HEK293T (cell line): ENCODE measurements at regions not wholly inside any gene's neighbourhood (a gene's known extent, or its start where the extent isn't known, plus 50 kb on each side); places are given as distances from the start of the nearest gene placed in this dataset.
"Not testable (repeated sequence)": the region's sequence is repeated elsewhere in the genome, so short reads cannot be mapped to it uniquely, and the experiment has no call there.

Experiments used
- CTCF ChIA-PET: fragments of 350-600 bp; formaldehyde crosslinking; extraction: SDS; loops from one replicate; lab custom pipeline; 2021; ENCODE audit warnings: antibody characterized with exemption, inconsistent platforms; lab: Yijun Ruan, JAX
- POLR2A ChIA-PET: fragments of 350-600 bp; formaldehyde crosslinking; extraction: SDS; loops from one replicate; lab custom pipeline; 2020; ENCODE audit warnings: antibody characterized with exemption, inconsistent platforms; lab: Yijun Ruan, JAX
- DNase-seq: peaks from one replicate; pipeline ENCODE4 v3.0.0; 2012; ENCODE audit warnings: mixed read lengths; ENCODE audit errors: extremely low spot score
- ARNT ChIP-seq: fragments of 450-650 bp; IDR thresholded peaks from 2 replicates; pipeline ENCODE4 v1.6.1; 2017; ENCODE audit warnings: mild to moderate bottlenecking
- BHLHE40 ChIP-seq: fragments of 450-650 bp; IDR thresholded peaks from 2 replicates; pipeline ENCODE4 v1.6.1; 2016; ENCODE audit warnings: mild to moderate bottlenecking, moderate library complexity, borderline replicate concordance
- CTBP1 ChIP-seq: fragments of 450-650 bp; IDR thresholded peaks from 2 replicates; pipeline ENCODE4 v1.6.1; 2016; ENCODE audit warnings: borderline replicate concordance
- ELF4 ChIP-seq: fragments of 450-650 bp; IDR thresholded peaks from 2 replicates; pipeline ENCODE4 v1.6.1; 2017; ENCODE audit warnings: antibody characterized with exemption
- FOXA1 ChIP-seq: fragments of 450-650 bp; IDR thresholded peaks from 2 replicates; pipeline ENCODE4 v1.6.1; 2016; ENCODE audit warnings: mild to moderate bottlenecking
- FOXK2 ChIP-seq: fragments of 450-650 bp; IDR thresholded peaks from 2 replicates; pipeline ENCODE4 v1.6.1; 2016; ENCODE audit warnings: mild to moderate bottlenecking
- FOXM1 ChIP-seq: fragments of 450-650 bp; IDR thresholded peaks from 2 replicates; pipeline ENCODE4 v1.6.1; 2017; ENCODE audit warnings: mild to moderate bottlenecking, borderline replicate concordance
- HDGF ChIP-seq: fragments of 450-650 bp; IDR thresholded peaks from 2 replicates; pipeline ENCODE4 v1.6.1; 2017; ENCODE audit warnings: antibody characterized with exemption, borderline replicate concordance
- L3MBTL2 ChIP-seq: fragments of 450-650 bp; conservative IDR thresholded peaks from 2 replicates; pipeline ENCODE4 v1.6.1; 2016; ENCODE audit warnings: mild to moderate bottlenecking
- LEF1 ChIP-seq: fragments of 450-650 bp; IDR thresholded peaks from 2 replicates; pipeline ENCODE4 v1.6.1; 2017; ENCODE audit warnings: mild to moderate bottlenecking, borderline replicate concordance
- NFRKB ChIP-seq: fragments of 450-650 bp; IDR thresholded peaks from 2 replicates; pipeline ENCODE4 v1.6.1; 2016; ENCODE audit warnings: mild to moderate bottlenecking, moderate library complexity
- SP1 ChIP-seq: fragments of 450-650 bp; IDR thresholded peaks from 2 replicates; pipeline ENCODE4 v1.6.1; 2017
- SUZ12 ChIP-seq: fragments of 450-650 bp; IDR thresholded peaks from 2 replicates; pipeline ENCODE4 v1.6.1; 2016; ENCODE audit warnings: mild to moderate bottlenecking
- TARDBP ChIP-seq: fragments of 450-650 bp; IDR thresholded peaks from 2 replicates; pipeline ENCODE4 v1.6.1; 2016
- ZNF384 ChIP-seq: fragments of 450-650 bp; IDR thresholded peaks from 2 replicates; pipeline ENCODE4 v1.6.1; 2016
- TF ChIP-seq, protein P1 (sequence below): fragments of 450-650 bp; IDR thresholded peaks from 2 replicates; pipeline ENCODE4 v1.6.1; 2016

DNA sequence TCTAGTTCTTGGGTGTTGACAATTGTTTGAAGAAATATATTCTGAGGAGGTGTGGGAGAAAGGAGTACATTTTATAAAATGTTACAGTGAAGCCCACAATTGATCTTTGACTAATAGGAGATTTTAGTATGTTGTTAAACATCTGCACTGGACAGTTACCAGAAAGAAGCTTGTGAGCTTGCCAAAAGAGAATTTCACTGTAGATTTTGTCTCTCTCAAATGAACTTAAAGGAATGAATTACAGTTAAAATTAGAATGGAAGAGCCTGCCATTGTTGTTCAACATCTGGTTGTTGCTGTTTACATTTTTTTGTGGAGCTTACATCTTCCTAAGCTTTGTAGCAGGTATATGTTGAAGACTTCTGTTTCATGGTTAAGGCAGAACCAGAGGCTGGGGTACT is 620.5 kb upstream of the CCDC179 start:
- no peak for DNase-seq
- CTCF ChIA-PET, result no interaction called here
- POLR2A ChIA-PET, result no interaction called here
- TF ChIP-seq TARDBP (no peak), LEF1 (no peak), SP1 (no peak), CTBP1 (no peak), FOXM1 (no peak)

GRCh38 chr11:23484146-23484545 is 623.9 kb upstream of the CCDC179 start:
- CTCF ChIA-PET, POLR2A ChIA-PET, DNase-seq: not testable (repeated sequence)

DNA sequence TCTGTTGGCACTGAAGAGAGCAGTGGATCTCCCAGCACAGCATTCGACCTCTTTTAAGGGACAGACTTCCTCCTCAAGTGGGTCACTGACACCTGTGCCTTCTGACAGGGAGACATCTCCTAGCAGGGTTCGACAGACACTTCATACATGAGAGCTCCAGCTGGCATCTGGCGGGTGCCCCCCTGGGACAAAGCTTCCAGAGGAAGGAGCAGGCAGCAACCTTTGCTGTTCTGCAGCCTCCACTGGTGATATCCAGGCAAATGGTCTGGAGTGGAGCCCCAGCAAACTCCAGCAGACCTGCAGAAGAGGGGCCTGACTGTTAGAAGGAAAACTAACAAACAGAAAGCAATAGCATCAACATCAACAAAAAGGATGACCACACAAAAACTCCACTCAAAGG is 624.3 kb upstream of the CCDC179 start:
- POLR2A ChIA-PET, DNase-seq, CTCF ChIA-PET: not testable (repeated sequence)

DNA sequence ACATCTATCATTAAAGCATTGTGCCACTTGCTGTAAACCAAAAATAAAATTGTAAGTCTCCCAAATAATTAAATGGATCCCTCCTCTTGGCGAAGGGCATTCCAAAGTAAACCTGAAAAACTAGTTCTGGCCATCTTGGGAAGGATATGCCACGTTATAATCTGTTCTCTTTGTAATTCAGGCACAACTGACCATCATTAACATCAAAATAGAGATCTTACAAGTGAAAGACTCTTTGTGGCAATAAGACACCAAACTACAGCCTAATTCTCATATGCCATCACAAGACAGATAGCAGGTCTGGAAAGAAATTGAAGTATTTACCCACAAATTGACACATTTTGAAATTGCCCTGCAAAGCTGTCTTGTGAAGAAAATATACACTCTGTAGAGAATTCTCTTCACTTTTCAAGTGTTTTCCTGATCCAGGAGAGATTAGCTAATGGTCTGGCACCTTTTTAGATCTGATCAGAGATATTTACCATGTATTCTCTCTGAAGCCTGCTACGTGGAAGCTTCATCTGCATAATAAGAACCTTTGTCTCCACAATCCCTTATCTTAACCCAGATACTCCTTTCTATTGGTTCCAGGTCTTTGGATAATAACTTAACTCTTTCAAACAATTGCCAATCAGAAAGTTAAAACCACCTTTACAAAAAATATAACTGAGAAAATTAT is 630.4 kb upstream of the CCDC179 start:
- CTCF ChIA-PET, result no interaction called here
- DNase-seq, result no peak
- POLR2A ChIA-PET, result no interaction called here
- TF ChIP-seq HDGF (no peak), SP1 (no peak), SUZ12 (no peak), L3MBTL2 (no peak), TARDBP (no peak), ARNT (no peak), LEF1 (no peak), NFRKB (no peak), FOXK2 (no peak), BHLHE40 (no peak)
- TF ChIP-seq, protein P1, sequence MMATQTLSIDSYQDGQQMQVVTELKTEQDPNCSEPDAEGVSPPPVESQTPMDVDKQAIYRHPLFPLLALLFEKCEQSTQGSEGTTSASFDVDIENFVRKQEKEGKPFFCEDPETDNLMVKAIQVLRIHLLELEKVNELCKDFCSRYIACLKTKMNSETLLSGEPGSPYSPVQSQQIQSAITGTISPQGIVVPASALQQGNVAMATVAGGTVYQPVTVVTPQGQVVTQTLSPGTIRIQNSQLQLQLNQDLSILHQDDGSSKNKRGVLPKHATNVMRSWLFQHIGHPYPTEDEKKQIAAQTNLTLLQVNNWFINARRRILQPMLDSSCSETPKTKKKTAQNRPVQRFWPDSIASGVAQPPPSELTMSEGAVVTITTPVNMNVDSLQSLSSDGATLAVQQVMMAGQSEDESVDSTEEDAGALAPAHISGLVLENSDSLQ, result no peak

GRCh38 chr11:23494981-23495380 is 634.7 kb upstream of the CCDC179 start:
- no peak for DNase-seq
- CTCF ChIA-PET, result no interaction called here
- TF ChIP-seq TARDBP (no peak), SUZ12 (no peak), CTBP1 (no peak), NFRKB (no peak), FOXM1 (no peak), FOXA1 (no peak), HDGF (no peak), ELF4 (no peak), SP1 (no peak), ARNT (no peak), FOXK2 (no peak), L3MBTL2 (no peak), ZNF384 (no peak), LEF1 (no peak), BHLHE40 (no peak)
- TF ChIP-seq, protein P1, result no peak
- POLR2A ChIA-PET, result no interaction called here

DNA sequence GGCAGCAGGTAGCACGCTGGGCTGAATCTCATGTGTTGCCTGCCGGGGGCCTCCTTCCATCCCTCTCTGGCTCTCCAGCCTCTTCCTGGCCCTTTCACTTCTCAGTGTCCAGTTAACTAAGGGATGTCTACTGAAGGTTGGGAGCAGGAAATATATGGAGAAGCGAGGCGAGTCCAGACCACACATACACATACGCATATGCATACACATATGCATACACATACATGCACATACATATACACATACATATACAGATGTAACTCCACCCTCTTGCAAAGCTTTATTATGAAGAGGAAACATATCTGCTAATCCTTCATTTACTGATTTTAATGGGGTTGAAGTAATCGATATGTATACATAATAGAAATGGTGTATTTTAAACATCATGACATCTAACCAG is 636.1 kb upstream of the CCDC179 start:
- TF ChIP-seq LEF1 (no peak), TARDBP (no peak)
- ChIA-PET POLR2A (no interaction called here), CTCF (no interaction called here)
- no peak for DNase-seq

GRCh38 chr11:23497040-23497439 is 636.8 kb upstream of the CCDC179 start:
- POLR2A ChIA-PET, result no interaction called here
- CTCF ChIA-PET, result no interaction called here
- no peak for TF ChIP-seq TARDBP
- no peak for TF ChIP-seq SUZ12
- TF ChIP-seq, protein P1, result no peak
- TF ChIP-seq ZNF384, result no peak
- no peak for TF ChIP-seq FOXM1
- no peak for TF ChIP-seq FOXK2
- no peak for TF ChIP-seq SP1
- no peak for TF ChIP-seq LEF1
- no peak for TF ChIP-seq ARNT
- TF ChIP-seq ELF4, result no peak
- TF ChIP-seq CTBP1, result no peak
- no peak for TF ChIP-seq NFRKB
- TF ChIP-seq FOXA1, result no peak
- TF ChIP-seq HDGF, result no peak
- no peak for TF ChIP-seq BHLHE40
- TF ChIP-seq L3MBTL2, result no peak
- no peak for DNase-seq
